ENCODE measurements at regions not wholly inside any gene's neighbourhood (a gene's known extent, or its start where the extent isn't known, plus 50 kb on each side); places are given as distances from the start of the nearest gene placed in this dataset.

DNA sequence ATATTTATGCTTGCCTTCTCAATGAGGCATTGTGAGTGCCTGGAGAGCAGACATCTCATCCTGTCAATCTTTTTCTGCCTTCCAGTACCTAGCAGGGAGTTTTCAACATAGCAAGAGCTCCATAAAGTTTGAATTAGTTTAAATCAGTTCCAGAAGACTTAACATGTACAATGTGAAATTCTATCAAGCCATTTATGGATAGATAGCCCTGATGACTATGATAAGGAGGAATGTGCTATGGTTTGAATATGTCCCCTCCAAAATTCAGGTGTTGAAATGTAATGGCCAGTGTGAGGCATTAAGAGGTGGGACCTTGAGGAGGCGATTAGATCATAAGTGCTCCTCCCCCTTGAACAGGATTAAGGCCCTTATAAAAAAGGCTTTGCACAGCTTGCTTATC is 306.9 kb upstream of the SMARCA2 start:
- no peak overlapping the region for H3K27ac ChIP-seq
- TF ChIP-seq, protein P1, sequence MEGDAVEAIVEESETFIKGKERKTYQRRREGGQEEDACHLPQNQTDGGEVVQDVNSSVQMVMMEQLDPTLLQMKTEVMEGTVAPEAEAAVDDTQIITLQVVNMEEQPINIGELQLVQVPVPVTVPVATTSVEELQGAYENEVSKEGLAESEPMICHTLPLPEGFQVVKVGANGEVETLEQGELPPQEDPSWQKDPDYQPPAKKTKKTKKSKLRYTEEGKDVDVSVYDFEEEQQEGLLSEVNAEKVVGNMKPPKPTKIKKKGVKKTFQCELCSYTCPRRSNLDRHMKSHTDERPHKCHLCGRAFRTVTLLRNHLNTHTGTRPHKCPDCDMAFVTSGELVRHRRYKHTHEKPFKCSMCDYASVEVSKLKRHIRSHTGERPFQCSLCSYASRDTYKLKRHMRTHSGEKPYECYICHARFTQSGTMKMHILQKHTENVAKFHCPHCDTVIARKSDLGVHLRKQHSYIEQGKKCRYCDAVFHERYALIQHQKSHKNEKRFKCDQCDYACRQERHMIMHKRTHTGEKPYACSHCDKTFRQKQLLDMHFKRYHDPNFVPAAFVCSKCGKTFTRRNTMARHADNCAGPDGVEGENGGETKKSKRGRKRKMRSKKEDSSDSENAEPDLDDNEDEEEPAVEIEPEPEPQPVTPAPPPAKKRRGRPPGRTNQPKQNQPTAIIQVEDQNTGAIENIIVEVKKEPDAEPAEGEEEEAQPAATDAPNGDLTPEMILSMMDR (IDR thresholded peaks at IDR 0.05) = no peak
- TF ChIP-seq POLR2AphosphoS5 (IDR thresholded peaks at IDR 0.05) (no peak), EP300 (IDR thresholded peaks at IDR 0.05; ENCODE audit: low read depth) (no peak), POLR2A (IDR thresholded peaks at IDR 0.05) (no peak)
- peaks cover 5% of the 10 kb centered on the region for H3K27me3 ChIP-seq
- no peaks in the 10 kb centered on the region for H3K36me3 ChIP-seq
- H3K4me1 ChIP-seq = no peaks in the 10 kb centered on the region
- 91% methylated on average over 1 of the region's 1 CpG; no CpG with 5 or more reads in 1 of the 2 donors for WGBS, 2 donors (ENCODE audit: low coverage in 1 of 2)
- DNase-seq = no peak
- no peaks in the 10 kb centered on the region for H3K9me3 ChIP-seq
- in situ Hi-C loops (cut with MboI; ENCODE audit: low pct_ligation_motif_present in 1 of 4, low pct_unique_long_range_greater_than_20kb in 1 of 4, low sequenced_read_pairs in 3 of 4) (loop anchor here in 2 of 4 donors (25.0 kb wide), 1 partner anchor 379 kb away; no protein-coding TSS in a partner anchor), intact Hi-C loops (cut with DNase I; ENCODE audit: low total_unique reads) (no loop called here)
- H3K4me3 ChIP-seq = no peak overlapping the region

DNA sequence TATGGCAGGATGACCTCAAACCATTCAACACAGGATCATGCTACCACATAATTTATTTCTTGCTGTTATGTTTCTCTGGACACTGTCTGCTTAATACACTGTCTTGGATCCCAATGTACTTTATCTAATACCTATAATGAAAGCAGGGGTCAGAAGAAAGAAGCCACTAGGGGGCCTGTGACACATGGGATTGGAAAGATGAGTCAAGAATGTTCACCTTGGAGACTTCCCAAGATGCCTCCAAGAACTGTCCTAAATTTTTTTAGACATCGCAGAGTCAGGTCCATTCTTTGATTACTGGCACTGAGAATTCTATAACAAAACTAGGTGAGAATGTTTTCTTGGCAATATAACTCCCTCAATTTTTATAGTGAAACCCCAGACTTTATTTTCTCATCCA is 305.8 kb upstream of the SMARCA2 start:
- WGBS, 2 donors (ENCODE audit: low coverage in 1 of 2) = 63 to 80% methylated on average over 1 of the region's 1 CpG
- no peaks in the 10 kb centered on the region for H3K4me1 ChIP-seq
- no peak for DNase-seq
- H3K27ac ChIP-seq = no peak overlapping the region
- intact Hi-C loops (cut with DNase I; ENCODE audit: low total_unique reads) (no loop called here), in situ Hi-C loops (cut with MboI; ENCODE audit: low pct_ligation_motif_present in 1 of 4, low pct_unique_long_range_greater_than_20kb in 1 of 4, low sequenced_read_pairs in 3 of 4) (loop anchor here in 2 of 4 donors (25.0 kb wide), 1 partner anchor 378 kb away; no protein-coding TSS in a partner anchor)
- no peak overlapping the region for H3K4me3 ChIP-seq
- H3K9me3 ChIP-seq = no peaks in the 10 kb centered on the region
- H3K27me3 ChIP-seq = peaks cover 5% of the 10 kb centered on the region
- TF ChIP-seq, protein P1 (IDR thresholded peaks at IDR 0.05) = peak in 3 of 5 experiments; percentile 13 to 25 (median 16)
- TF ChIP-seq EP300 (IDR thresholded peaks at IDR 0.05; ENCODE audit: low read depth) = no peak
- TF ChIP-seq POLR2AphosphoS5 (IDR thresholded peaks at IDR 0.05) = no peak
- H3K36me3 ChIP-seq = no peaks in the 10 kb centered on the region

DNA sequence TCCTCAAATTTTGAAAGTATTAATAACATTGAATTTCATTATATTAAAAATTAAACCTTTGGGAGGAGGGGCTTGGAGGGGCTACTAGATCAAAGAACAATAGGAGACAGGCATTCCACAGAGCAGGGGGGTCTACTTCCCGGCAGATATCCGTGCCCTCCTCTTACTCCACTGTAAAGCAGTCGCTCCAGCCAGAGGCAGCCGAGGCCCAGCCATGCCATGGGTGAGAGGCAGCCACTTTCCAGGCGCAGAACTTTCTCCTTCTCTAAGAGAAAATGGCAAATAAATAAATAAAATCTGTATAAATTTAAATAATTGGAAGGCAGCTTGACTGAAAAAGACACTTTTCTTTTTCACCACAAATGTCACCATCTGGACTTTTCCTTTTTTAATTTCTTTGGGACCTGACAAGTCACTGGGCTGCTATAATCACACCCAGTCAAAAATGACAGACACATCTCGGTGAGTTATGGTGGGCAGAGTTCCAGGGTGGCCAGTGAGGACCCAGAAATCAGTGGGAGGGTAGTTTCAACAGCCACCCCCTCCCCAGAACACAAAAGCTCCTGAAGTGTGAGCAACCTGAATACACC is 302.2 kb upstream of the SMARCA2 start:
- Histone ChIP-seq H3K4me1 (no peaks in the 10 kb centered on the region), H3K36me3 (no peaks in the 10 kb centered on the region), H3K27me3 (peaks cover 5% of the 10 kb centered on the region), H3K9me3 (no peaks in the 10 kb centered on the region), H3K4me3 (no peak overlapping the region), H3K27ac (no peak overlapping the region)
- DNase-seq = no peak
- TF ChIP-seq, protein P1 (IDR thresholded peaks at IDR 0.05) = no peak
- TF ChIP-seq POLR2A (IDR thresholded peaks at IDR 0.05) (no peak), POLR2AphosphoS5 (IDR thresholded peaks at IDR 0.05) (no peak), EP300 (IDR thresholded peaks at IDR 0.05; ENCODE audit: low read depth) (no peak)
- intact Hi-C loops (cut with DNase I; ENCODE audit: low total_unique reads) (no loop called here), in situ Hi-C loops (cut with MboI; ENCODE audit: low pct_ligation_motif_present in 1 of 4, low pct_unique_long_range_greater_than_20kb in 1 of 4, low sequenced_read_pairs in 3 of 4) (loop anchor here in 2 of 4 donors (25.0 kb wide), 1 partner anchor 374 kb away; no protein-coding TSS in a partner anchor)
- WGBS, 2 donors (ENCODE audit: low coverage in 1 of 2) = 46 to 78% methylated on average over 4 to 6 of the region's 6 CpGs

DNA sequence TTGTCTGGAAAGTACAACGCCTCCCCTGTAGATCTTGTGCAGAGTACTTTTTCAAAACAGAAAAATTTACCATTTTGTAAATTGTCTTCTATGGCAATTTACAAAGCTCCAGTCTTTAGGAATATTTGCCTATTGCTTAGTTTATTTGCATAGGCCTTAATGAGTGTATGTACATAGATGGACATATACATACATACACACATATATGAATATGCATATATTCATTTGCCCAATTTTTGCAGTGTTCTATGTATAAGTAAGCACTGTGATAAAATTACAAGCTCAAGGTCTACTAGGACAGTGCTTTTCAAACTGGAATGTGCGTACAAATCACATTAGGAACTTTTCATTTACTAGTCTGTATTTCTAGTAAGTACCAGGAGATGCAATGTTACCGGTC is 301.3 kb upstream of the SMARCA2 start:
- 56 to 90% methylated on average over 2 to 3 of the region's 3 CpGs for WGBS, 2 donors (ENCODE audit: low coverage in 1 of 2)
- Histone ChIP-seq H3K4me1 (no peaks in the 10 kb centered on the region), H3K27me3 (peaks cover 5% of the 10 kb centered on the region), H3K9me3 (no peaks in the 10 kb centered on the region), H3K4me3 (no peak overlapping the region), H3K27ac (no peak overlapping the region), H3K36me3 (no peaks in the 10 kb centered on the region)
- intact Hi-C loops (cut with DNase I; ENCODE audit: low total_unique reads) = no loop called here
- in situ Hi-C loops (cut with MboI; ENCODE audit: low pct_ligation_motif_present in 1 of 4, low pct_unique_long_range_greater_than_20kb in 1 of 4, low sequenced_read_pairs in 3 of 4) = loop anchor here in 2 of 4 donors (25.0 kb wide), 1 partner anchor 373 kb away; no protein-coding TSS in a partner anchor
- DNase-seq = no peak
- TF ChIP-seq POLR2AphosphoS5 (IDR thresholded peaks at IDR 0.05) = no peak
- no peak for TF ChIP-seq EP300 (IDR thresholded peaks at IDR 0.05; ENCODE audit: low read depth)
- TF ChIP-seq POLR2A (IDR thresholded peaks at IDR 0.05) = no peak
- TF ChIP-seq, protein P1 (IDR thresholded peaks at IDR 0.05) = no peak

All from transverse colon (tissue), 4 donors.